Psoas muscle (tissue), 7 donors: ENCODE measurements at regions not wholly inside any gene's neighbourhood (a gene's known extent, or its start where the extent isn't known, plus 50 kb on each side); places are given as distances from the start of the nearest gene placed in this dataset.
"Not testable (repeated sequence)": the region's sequence is repeated elsewhere in the genome, so short reads cannot be mapped to it uniquely, and the experiment has no call there.

Experiments
- ATAC-seq, 4 donors: fragments of 200-7000 bp; cut with Tn5 transposase; one replicate each; pipeline ENCODE4 v1.9.1; 2020; ENCODE audit warnings: moderate library complexity in 3 of 4, mild to moderate bottlenecking in 2 of 4
- DNase-seq, 2 donors: peaks; one replicate each; pipeline ENCODE4 v3.0.0-alpha.2; 2020
- H3K27ac ChIP-seq: fragments of 200-600 bp; one replicate; pipeline ENCODE4 v1.8.0; 2022
- H3K27me3 ChIP-seq, 3 donors: fragments of 200-600 bp in 1 of 3; one replicate each; pipeline versions ENCODE4 v1.6.1 to v1.8.0; 2013 to 2022; ENCODE audit warnings: low read length in 2 of 3, mild to moderate bottlenecking in 2 of 3, moderate library complexity in 1 of 3; ENCODE audit not compliant: insufficient read depth in 3 of 3
- H3K36me3 ChIP-seq, 2 donors: fragments of 200-600 bp in 1 of 2; one replicate each; pipeline versions ENCODE4 v1.6.1 to v1.8.0; 2013 to 2022; ENCODE audit warnings: low read depth in 1 of 2, mild to moderate bottlenecking in 1 of 2, moderate library complexity in 1 of 2; ENCODE audit not compliant: insufficient read depth in 1 of 2
- H3K4me1 ChIP-seq: fragments of 200-600 bp; one replicate; pipeline ENCODE4 v1.8.0; 2022
- H3K4me3 ChIP-seq: fragments of 200-600 bp; one replicate; pipeline ENCODE4 v1.8.0; 2022; ENCODE audit warnings: mild to moderate bottlenecking
- H3K9me3 ChIP-seq: fragments of 200-600 bp; one replicate; pipeline ENCODE4 v1.8.0; 2022
- CTCF ChIP-seq: fragments of 200-600 bp; IDR thresholded peaks from one replicate; pipeline ENCODE4 v1.8.0; 2022; ENCODE audit warnings: antibody characterized with exemption
- WGBS, 3 donors: extraction: QIAGEN DNeasy Blood & Tissue Kit; methylation state at CpG; one replicate each; pipeline versions ENCODE4 v1.1.6 to v1.1.7; 2013; 5-methylcytosine and 5-hydroxymethylcytosine counted together
- intact Hi-C, 2 donors: fragments of 100-400 bp; cut with DNase I; formaldehyde crosslinking; loops; one replicate each; pipeline versions ENCODE4 v1.11.0 to v1.14.2; 2022
- donor health status: healthy with polysubstance abuse.
- donor health status: DM: no; HTN: no; CAD: no; lungs with moderate emphysema.
- donor health status: Bipolar disorder and iron deficiency.
- donor health status: healthy.
- donor health status: DM: yes; HTN: yes; CAD: no.
- donor health status: DM: no; HTN: no; CAD: no.
- donor health status: DM: yes; HTN: yes; CAD: no.

- H3K4me1 ChIP-seq: peaks cover 6% of the 10 kb centered on the region
- peaks cover 0 to 14% (median 0%) of the 10 kb centered on the region in 3 donors for H3K27me3 ChIP-seq
- TF ChIP-seq CTCF: no peak
- H3K9me3 ChIP-seq: no peaks in the 10 kb centered on the region
- intact Hi-C loops: loop anchor here in 1 of 2 donors (5.0 kb wide), 1 partner anchor 67 kb away; no protein-coding TSS in a partner anchor
- no peaks in the 10 kb centered on the region for H3K36me3 ChIP-seq
- DNase-seq (no peak), ATAC-seq (no peak)
- 86 to 95% (median 92%) methylated on average over 5 of the region's 5 CpGs for WGBS, 3 donors
- H3K27ac ChIP-seq: no peak overlapping the region
- no peak overlapping the region for H3K4me3 ChIP-seq
Observed at GRCh38 chrX:41014776-41015360, 70.4 kb upstream of the USP9X start.

- WGBS, 3 donors: 93 to 100% (median 99%) methylated on average over 4 to 6 of the region's 6 CpGs
- H3K36me3 ChIP-seq, H3K9me3 ChIP-seq, H3K4me3 ChIP-seq, ATAC-seq, H3K4me1 ChIP-seq, DNase-seq, intact Hi-C loops, H3K27ac ChIP-seq: not testable (repeated sequence)
- peaks cover 0 to 21% (median 0%) of the 10 kb centered on the region in 3 donors for H3K27me3 ChIP-seq
Observed at GRCh38 chrX:41017785-41018184, 67.5 kb upstream of the USP9X start.

- peaks cover 0 to 17% (median 0%) of the 10 kb centered on the region in 3 donors for H3K27me3 ChIP-seq
- H3K4me1 ChIP-seq, DNase-seq, intact Hi-C loops, ATAC-seq, H3K36me3 ChIP-seq, H3K4me3 ChIP-seq, H3K9me3 ChIP-seq, H3K27ac ChIP-seq: not testable (repeated sequence)
- WGBS, 3 donors: 59 to 68% (median 64%) methylated on average over 9 of the region's 9 CpGs
Observed at GRCh38 chrX:41018391-41019040, 66.7 kb upstream of the USP9X start.

- no peaks in the 10 kb centered on the region for H3K36me3 ChIP-seq
- WGBS, 3 donors: 69 to 87% (median 82%) methylated on average over 5 of the region's 5 CpGs
- H3K4me3 ChIP-seq: no peak overlapping the region
- DNase-seq (no peak), ATAC-seq (no peak)
- no peak overlapping the region for H3K27ac ChIP-seq
- H3K9me3 ChIP-seq: peaks cover 3% of the 10 kb centered on the region
- peaks cover 0 to 14% (median 0%) of the 10 kb centered on the region in 3 donors for H3K27me3 ChIP-seq
- H3K4me1 ChIP-seq: no peaks in the 10 kb centered on the region
- TF ChIP-seq CTCF: no peak
- intact Hi-C loops: no loop called here
Observed at GRCh38 chrX:41019041-41019392, 66.2 kb upstream of the USP9X start.

GRCh38 chrX:41022566-41022965, 62.7 kb upstream of the USP9X start:
- H3K4me3 ChIP-seq: no peak overlapping the region
- no peak for TF ChIP-seq CTCF
- intact Hi-C loops: no loop called here
- no peaks in the 10 kb centered on the region for H3K36me3 ChIP-seq
- WGBS, 3 donors: 74 to 100% (median 74%) methylated on average over 1 of the region's 1 CpG
- no peak overlapping the region for H3K27ac ChIP-seq
- DNase-seq (no peak), ATAC-seq (no peak)
- H3K27me3 ChIP-seq: peaks cover 0 to 24% (median 0%) of the 10 kb centered on the region in 3 donors
- H3K4me1 ChIP-seq: peaks cover 5% of the 10 kb centered on the region
- peaks cover 5% of the 10 kb centered on the region for H3K9me3 ChIP-seq
